ENCODE measurements at regions not wholly inside any gene's neighbourhood (a gene's known extent, or its start where the extent isn't known, plus 50 kb on each side); places are given as distances from the start of the nearest gene placed in this dataset.
"Not testable (repeated sequence)": the region's sequence is repeated elsewhere in the genome, so short reads cannot be mapped to it uniquely, and the experiment has no call there.

- Histone ChIP-seq H3K27ac (no peak overlapping the region), H3K4me1 (no peaks in the 10 kb centered on the region), H3K4me3 (no peak overlapping the region), H3K27me3 (ENCODE audit: insufficient read depth in 3 of 3, low read length in 2 of 3) (peaks cover 0 to 2% (median 0%) of the 10 kb centered on the region in 3 donors), H3K36me3 (ENCODE audit: insufficient read depth in 1 of 2, low read depth in 1 of 2) (no peaks in the 10 kb centered on the region), H3K9me3 (no peaks in the 10 kb centered on the region)
- DNase-seq = no peak
- ATAC-seq = no peak
- TF ChIP-seq, protein P1, sequence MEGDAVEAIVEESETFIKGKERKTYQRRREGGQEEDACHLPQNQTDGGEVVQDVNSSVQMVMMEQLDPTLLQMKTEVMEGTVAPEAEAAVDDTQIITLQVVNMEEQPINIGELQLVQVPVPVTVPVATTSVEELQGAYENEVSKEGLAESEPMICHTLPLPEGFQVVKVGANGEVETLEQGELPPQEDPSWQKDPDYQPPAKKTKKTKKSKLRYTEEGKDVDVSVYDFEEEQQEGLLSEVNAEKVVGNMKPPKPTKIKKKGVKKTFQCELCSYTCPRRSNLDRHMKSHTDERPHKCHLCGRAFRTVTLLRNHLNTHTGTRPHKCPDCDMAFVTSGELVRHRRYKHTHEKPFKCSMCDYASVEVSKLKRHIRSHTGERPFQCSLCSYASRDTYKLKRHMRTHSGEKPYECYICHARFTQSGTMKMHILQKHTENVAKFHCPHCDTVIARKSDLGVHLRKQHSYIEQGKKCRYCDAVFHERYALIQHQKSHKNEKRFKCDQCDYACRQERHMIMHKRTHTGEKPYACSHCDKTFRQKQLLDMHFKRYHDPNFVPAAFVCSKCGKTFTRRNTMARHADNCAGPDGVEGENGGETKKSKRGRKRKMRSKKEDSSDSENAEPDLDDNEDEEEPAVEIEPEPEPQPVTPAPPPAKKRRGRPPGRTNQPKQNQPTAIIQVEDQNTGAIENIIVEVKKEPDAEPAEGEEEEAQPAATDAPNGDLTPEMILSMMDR (IDR thresholded peaks at IDR 0.05) = no peak
- WGBS, 3 donors = 86 to 95% (median 93%) methylated on average over 8 of the region's 8 CpGs
- intact Hi-C loops (cut with DNase I) = no loop called here
Measured at GRCh38 chr5:17127743-17128231, 89.6 kb upstream of the BASP1 start.

GRCh38 chr5:17129093-17129849, 88.2 kb upstream of the BASP1 start:
- H3K4me3 ChIP-seq = no peak overlapping the region
- no peaks in the 10 kb centered on the region for H3K36me3 ChIP-seq (ENCODE audit: insufficient read depth in 1 of 2, low read depth in 1 of 2)
- H3K9me3 ChIP-seq = no peaks in the 10 kb centered on the region
- no peak overlapping the region for H3K27ac ChIP-seq
- TF ChIP-seq, protein P1 (IDR thresholded peaks at IDR 0.05) = no peak
- WGBS, 3 donors = 54 to 61% (median 58%) methylated on average over 14 of the region's 14 CpGs
- ATAC-seq (no peak), DNase-seq (no peak)
- peaks cover 0 to 2% (median 0%) of the 10 kb centered on the region in 3 donors for H3K27me3 ChIP-seq (ENCODE audit: insufficient read depth in 3 of 3, low read length in 2 of 3)
- no peaks in the 10 kb centered on the region for H3K4me1 ChIP-seq
- intact Hi-C loops (cut with DNase I) = no loop called here

GRCh38 chr5:17130302-17130701, 87.1 kb upstream of the BASP1 start:
- not testable (repeated sequence) for H3K27me3 ChIP-seq (ENCODE audit: insufficient read depth in 3 of 3, low read length in 2 of 3); ATAC-seq; H3K27ac ChIP-seq; DNase-seq; H3K36me3 ChIP-seq (ENCODE audit: insufficient read depth in 1 of 2, low read depth in 1 of 2); H3K4me1 ChIP-seq; H3K9me3 ChIP-seq; H3K4me3 ChIP-seq
- 80 to 89% (median 83%) methylated on average over 9 of the region's 9 CpGs for WGBS, 3 donors
- intact Hi-C loops (cut with DNase I) = loop anchor here (5.0 kb wide), 2 partner anchors 193 to 338 kb away; partner anchors contain the start of gene MYO10 (in 1 of the 2)

DNA sequence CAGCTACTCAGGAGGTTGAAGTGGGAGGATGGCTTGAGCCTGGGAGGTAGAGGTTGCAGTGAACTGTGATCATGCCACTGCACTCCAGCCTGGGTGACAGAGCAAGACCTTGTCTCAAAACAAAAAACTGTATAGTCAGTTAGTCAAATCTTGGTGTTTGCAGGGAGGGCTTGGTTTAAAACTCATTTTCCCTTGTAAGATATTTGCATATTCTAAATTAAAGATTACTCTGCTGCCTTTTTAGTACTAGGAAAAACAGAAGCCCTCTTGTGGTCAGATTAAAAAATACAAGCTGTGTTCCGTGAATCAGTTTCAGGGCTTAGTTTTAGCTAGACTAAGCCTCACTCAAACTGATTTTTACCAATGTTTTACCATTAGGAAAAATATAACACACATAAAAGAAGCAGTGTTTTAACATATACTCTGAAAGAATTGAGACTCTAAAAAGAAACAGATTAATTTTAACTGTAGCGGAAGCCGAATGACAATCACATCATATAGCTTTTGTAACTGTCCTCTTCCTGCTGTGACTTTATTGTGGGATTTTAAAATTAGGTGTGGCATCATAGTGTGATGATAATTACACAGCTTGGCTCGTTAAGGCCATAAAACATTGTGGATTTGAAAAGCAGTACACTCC, 84.9 kb upstream of the BASP1 start:
- H3K4me3 ChIP-seq = no peak overlapping the region
- H3K27me3 ChIP-seq (ENCODE audit: insufficient read depth in 3 of 3, low read length in 2 of 3) = peaks cover 0 to 2% (median 0%) of the 10 kb centered on the region in 3 donors
- no peaks in the 10 kb centered on the region for H3K36me3 ChIP-seq (ENCODE audit: insufficient read depth in 1 of 2, low read depth in 1 of 2)
- DNase-seq = no peak
- TF ChIP-seq, protein P1 (IDR thresholded peaks at IDR 0.05) = peak; percentile 80
- intact Hi-C loops (cut with DNase I) = loop anchor here (5.0 kb wide), 2 partner anchors 195 to 340 kb away; partner anchors contain the start of gene MYO10 (in 1 of the 2)
- H3K27ac ChIP-seq = no peak overlapping the region
- ATAC-seq = no peak
- H3K9me3 ChIP-seq = no peaks in the 10 kb centered on the region
- H3K4me1 ChIP-seq = no peaks in the 10 kb centered on the region
- 50 to 52% (median 52%) methylated on average over 4 of the region's 4 CpGs for WGBS, 3 donors

GRCh38 chr5:17135050-17135449, 82.4 kb upstream of the BASP1 start:
- TF ChIP-seq, protein P1 (IDR thresholded peaks at IDR 0.05) = no peak
- Histone ChIP-seq H3K27me3 (ENCODE audit: insufficient read depth in 3 of 3, low read length in 2 of 3) (no peaks in the 10 kb centered on the region), H3K4me1 (no peaks in the 10 kb centered on the region), H3K9me3 (no peaks in the 10 kb centered on the region), H3K36me3 (ENCODE audit: insufficient read depth in 1 of 2, low read depth in 1 of 2) (no peaks in the 10 kb centered on the region), H3K4me3 (no peak overlapping the region), H3K27ac (no peak overlapping the region)
- WGBS, 3 donors = 90 to 99% (median 96%) methylated on average over 3 of the region's 3 CpGs
- DNase-seq = no peak
- ATAC-seq = no peak
- intact Hi-C loops (cut with DNase I) = no loop called here
